ENCODE measurements at regions not wholly inside any gene's neighbourhood (a gene's known extent, or its start where the extent isn't known, plus 50 kb on each side); places are given as distances from the start of the nearest gene placed in this dataset.
A peak's percentile ranks its signal among the peaks of the same experiment; 100 is the strongest.

GRCh38 chr14:21735639-21736307, 62.2 kb upstream of the OR4E1 start:
- peaks cover 3 to 10% (median 4%) of the 10 kb centered on the region in 3 donors for H3K27me3 Mint-ChIP-seq (ENCODE audit: low read depth in 3 of 3)
- Histone ChIP-seq H3K4me3 (replicated peaks in 1 of 3; ENCODE audit: low read depth in 2 of 3, low read length in 3 of 3) (no peak overlapping the region), H3K9ac (ENCODE audit: insufficient read depth, low read length, poor library complexity, severe bottlenecking) (no peak overlapping the region), H3K9me3 (replicated peaks in 1 of 2; ENCODE audit: control insufficient read depth in 1 of 2, insufficient read depth in 1 of 2, low read length in 2 of 2) (no peaks in the 10 kb centered on the region), H3K4me2 (replicated peaks; ENCODE audit: extremely low read depth, low read length, poor library complexity, severe bottlenecking) (no peak overlapping the region), H3K79me2 (ENCODE audit: insufficient read depth, low read length) (no peaks in the 10 kb centered on the region), H3K4me1 (ENCODE audit: control insufficient read depth in 1 of 2, insufficient read depth in 2 of 2, low read length in 2 of 2) (no peaks in the 10 kb centered on the region), H4K20me1 (ENCODE audit: insufficient read depth, low read length) (no peaks in the 10 kb centered on the region), H3K27ac (ENCODE audit: low read depth in 1 of 2, low read length in 2 of 2) (no peak overlapping the region), H2AFZ (ENCODE audit: insufficient read depth, low read depth, low read length, poor library complexity, severe bottlenecking) (no peak overlapping the region), H3K27me3 (ENCODE audit: control insufficient read depth in 2 of 2, insufficient read depth in 2 of 2, low read length in 2 of 2) (peaks cover 0 to 4% of the 10 kb centered on the region in 2 donors), H3K36me3 (replicated peaks in 1 of 2; ENCODE audit: control insufficient read depth in 1 of 2, insufficient read depth in 2 of 2, low read length in 2 of 2) (no peaks in the 10 kb centered on the region)
- peaks cover 0 to 2% (median 0%) of the 10 kb centered on the region in 7 donors for H3K9me3 Mint-ChIP-seq
- 95% methylated on average over 2 of the region's 4 CpGs for WGBS (ENCODE audit: insufficient coverage)
- no peak for TF ChIP-seq CTCF (IDR thresholded peaks at IDR 0.05)
- DNase-seq, result no peak
- peak overlapping the region in 1 of 7 donors; percentile 52 for H3K27ac Mint-ChIP-seq
- no peaks in the 10 kb centered on the region for H3K36me3 Mint-ChIP-seq
- H3K4me1 Mint-ChIP-seq, result peaks cover 3% of the 10 kb centered on the region
- H3K4me3 Mint-ChIP-seq, result no peak overlapping the region
- intact Hi-C loops (cut with micrococcal nuclease), result no loop called here

- no peak overlapping the region for H2AFZ ChIP-seq (ENCODE audit: insufficient read depth, low read depth, low read length, poor library complexity, severe bottlenecking)
- no peaks in the 10 kb centered on the region for H4K20me1 ChIP-seq (ENCODE audit: insufficient read depth, low read length)
- H3K4me2 ChIP-seq (replicated peaks; ENCODE audit: extremely low read depth, low read length, poor library complexity, severe bottlenecking), result no peak overlapping the region
- H3K9me3 Mint-ChIP-seq, result peaks cover 0 to 2% (median 0%) of the 10 kb centered on the region in 7 donors
- H3K27me3 ChIP-seq (ENCODE audit: control insufficient read depth in 2 of 2, insufficient read depth in 2 of 2, low read length in 2 of 2), result peaks cover 0 to 4% of the 10 kb centered on the region in 2 donors
- no peak overlapping the region for H3K27ac ChIP-seq (ENCODE audit: low read depth in 1 of 2, low read length in 2 of 2)
- no peaks in the 10 kb centered on the region for H3K36me3 ChIP-seq (replicated peaks in 1 of 2; ENCODE audit: control insufficient read depth in 1 of 2, insufficient read depth in 2 of 2, low read length in 2 of 2)
- no peak overlapping the region for H3K4me3 Mint-ChIP-seq
- DNase-seq, result no peak
- no peaks in the 10 kb centered on the region for H3K36me3 Mint-ChIP-seq
- no peak overlapping the region for H3K4me3 ChIP-seq (replicated peaks in 1 of 3; ENCODE audit: low read depth in 2 of 3, low read length in 3 of 3)
- no peak overlapping the region for H3K27ac Mint-ChIP-seq
- peaks cover 4 to 10% (median 6%) of the 10 kb centered on the region in 3 donors for H3K27me3 Mint-ChIP-seq (ENCODE audit: low read depth in 3 of 3)
- H3K4me1 ChIP-seq (ENCODE audit: control insufficient read depth in 1 of 2, insufficient read depth in 2 of 2, low read length in 2 of 2), result no peaks in the 10 kb centered on the region
- no peaks in the 10 kb centered on the region for H3K79me2 ChIP-seq (ENCODE audit: insufficient read depth, low read length)
- H3K9ac ChIP-seq (ENCODE audit: insufficient read depth, low read length, poor library complexity, severe bottlenecking), result no peak overlapping the region
- no CpG with 5 or more reads among the region's 3 CpGs for WGBS (ENCODE audit: insufficient coverage)
- intact Hi-C loops (cut with micrococcal nuclease), result no loop called here
- TF ChIP-seq CTCF (IDR thresholded peaks at IDR 0.05), result no peak
- H3K4me1 Mint-ChIP-seq, result peaks cover 4% of the 10 kb centered on the region
- H3K9me3 ChIP-seq (replicated peaks in 1 of 2; ENCODE audit: control insufficient read depth in 1 of 2, insufficient read depth in 1 of 2, low read length in 2 of 2), result no peaks in the 10 kb centered on the region
Observed at GRCh38 chr14:21735200-21735599, 61.6 kb upstream of the OR4E1 start.

Data from CD14-positive monocyte (primary cell).